Type B pancreatic cell (in vitro differentiated cells): ENCODE measurements at regions not wholly inside any gene's neighbourhood (a gene's known extent, or its start where the extent isn't known, plus 50 kb on each side); places are given as distances from the start of the nearest gene placed in this dataset.

ENCODE experiments used
- DNase-seq: peaks from one replicate; pipeline ENCODE4 v3.0.0; 2021; ENCODE audit warnings: mixed read lengths; ENCODE audit not compliant: unreplicated experiment; ENCODE audit errors: extremely low spot score
- H3K27ac Mint-ChIP-seq: 2 replicates; pipeline ENCODE4 v1.8.0; 2021; ENCODE audit warnings: mild to moderate bottlenecking, mixed read lengths
- H3K27me3 Mint-ChIP-seq: 2 replicates; pipeline ENCODE4 v1.8.0; 2021; ENCODE audit warnings: mixed read lengths
- H3K36me3 Mint-ChIP-seq: 2 replicates; pipeline ENCODE4 v1.8.0; 2021; ENCODE audit warnings: mixed read lengths
- H3K4me1 Mint-ChIP-seq: one replicate; pipeline ENCODE4 v1.8.0; 2021; ENCODE audit warnings: mixed read lengths; ENCODE audit not compliant: unreplicated experiment
- H3K4me3 Mint-ChIP-seq: 2 replicates; pipeline ENCODE4 v1.8.0; 2021; ENCODE audit warnings: mild to moderate bottlenecking, mixed read lengths
- H3K9me3 Mint-ChIP-seq: 2 replicates; pipeline ENCODE4 v1.8.0; 2021; ENCODE audit warnings: mixed read lengths
- TF ChIP-seq, protein P1 (sequence below): fragments of 200-600 bp; sonication (generic); conservative IDR thresholded peaks from 2 replicates; pipeline ENCODE4 v1.5.0; 2021; ENCODE audit warnings: antibody characterized with exemption, mild to moderate bottlenecking

DNA sequence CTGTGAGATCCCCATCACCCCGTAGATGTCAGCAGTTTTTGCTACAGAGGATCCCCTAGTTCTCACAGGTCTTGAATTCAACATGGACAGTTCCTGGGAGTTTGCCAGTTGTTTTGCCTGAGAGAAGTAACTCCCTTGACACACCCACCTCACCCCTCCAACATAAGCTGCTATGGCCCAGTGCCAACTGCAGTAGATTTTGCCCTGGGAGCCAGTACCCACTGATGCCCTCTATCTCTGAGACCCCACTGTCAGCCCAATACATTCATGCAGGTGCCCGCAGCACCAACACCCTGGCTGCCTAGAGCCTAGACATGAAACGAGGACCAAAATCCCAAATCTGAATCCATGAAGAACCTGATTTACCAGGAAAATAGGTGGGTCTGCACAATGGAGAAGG, 583.9 kb upstream of the CTNND2 start:
- Mint-ChIP-seq H3K36me3 (no peaks in the 10 kb centered on the region), H3K27me3 (no peaks in the 10 kb centered on the region), H3K9me3 (peaks cover 5% of the 10 kb centered on the region), H3K4me1 (no peaks in the 10 kb centered on the region), H3K27ac (no peak overlapping the region), H3K4me3 (no peak overlapping the region)
- no peak for DNase-seq
- TF ChIP-seq, protein P1, sequence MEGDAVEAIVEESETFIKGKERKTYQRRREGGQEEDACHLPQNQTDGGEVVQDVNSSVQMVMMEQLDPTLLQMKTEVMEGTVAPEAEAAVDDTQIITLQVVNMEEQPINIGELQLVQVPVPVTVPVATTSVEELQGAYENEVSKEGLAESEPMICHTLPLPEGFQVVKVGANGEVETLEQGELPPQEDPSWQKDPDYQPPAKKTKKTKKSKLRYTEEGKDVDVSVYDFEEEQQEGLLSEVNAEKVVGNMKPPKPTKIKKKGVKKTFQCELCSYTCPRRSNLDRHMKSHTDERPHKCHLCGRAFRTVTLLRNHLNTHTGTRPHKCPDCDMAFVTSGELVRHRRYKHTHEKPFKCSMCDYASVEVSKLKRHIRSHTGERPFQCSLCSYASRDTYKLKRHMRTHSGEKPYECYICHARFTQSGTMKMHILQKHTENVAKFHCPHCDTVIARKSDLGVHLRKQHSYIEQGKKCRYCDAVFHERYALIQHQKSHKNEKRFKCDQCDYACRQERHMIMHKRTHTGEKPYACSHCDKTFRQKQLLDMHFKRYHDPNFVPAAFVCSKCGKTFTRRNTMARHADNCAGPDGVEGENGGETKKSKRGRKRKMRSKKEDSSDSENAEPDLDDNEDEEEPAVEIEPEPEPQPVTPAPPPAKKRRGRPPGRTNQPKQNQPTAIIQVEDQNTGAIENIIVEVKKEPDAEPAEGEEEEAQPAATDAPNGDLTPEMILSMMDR: no peak

DNA sequence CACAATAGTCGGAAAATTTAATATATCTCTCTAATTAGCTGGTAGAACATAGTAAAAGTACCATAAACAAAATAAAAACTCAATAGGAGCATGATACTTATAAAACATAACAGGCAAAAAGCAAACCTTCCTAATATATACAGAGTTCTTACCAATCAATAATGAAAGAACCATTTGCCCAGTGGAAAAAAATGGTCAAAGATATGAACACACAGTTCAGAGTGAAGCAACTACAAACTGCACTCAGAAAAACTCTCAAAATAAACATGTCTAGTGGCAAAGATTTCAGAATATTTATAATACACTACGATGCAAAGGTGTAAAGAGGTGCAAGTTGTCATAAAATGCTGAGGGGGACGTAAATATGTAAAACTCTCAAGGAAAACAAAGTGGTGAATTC, 576.2 kb upstream of the CTNND2 start:
- Mint-ChIP-seq H3K27ac (no peak overlapping the region), H3K36me3 (no peaks in the 10 kb centered on the region)

DNA sequence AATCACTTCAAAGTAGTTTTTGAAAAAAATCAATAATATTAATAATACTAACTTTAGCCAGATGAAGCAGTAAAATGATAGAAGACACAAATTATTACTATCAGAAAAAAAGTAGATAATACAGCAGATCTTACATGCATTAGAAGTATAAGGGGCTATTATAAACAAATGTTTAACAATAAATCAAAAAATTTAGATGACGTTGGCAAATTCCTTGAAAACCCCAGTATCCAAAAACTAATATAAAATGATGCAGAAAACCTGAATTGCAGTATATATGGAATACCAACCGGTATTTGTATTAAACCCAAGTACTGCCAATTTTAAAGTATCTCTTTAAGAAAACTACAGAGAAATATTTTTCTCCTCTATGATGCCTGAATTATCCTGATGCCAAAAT, 573.3 kb upstream of the CTNND2 start:
- TF ChIP-seq, protein P1: no peak
- H3K27me3 Mint-ChIP-seq: no peaks in the 10 kb centered on the region

More for the DNA sequence above, 576.2 kb upstream of the CTNND2 start:
- Mint-ChIP-seq H3K9me3 (peaks cover 5% of the 10 kb centered on the region), H3K4me3 (no peak overlapping the region), H3K27me3 (no peaks in the 10 kb centered on the region), H3K4me1 (no peaks in the 10 kb centered on the region)
- TF ChIP-seq, protein P1: no peak
- DNase-seq: no peak

DNA sequence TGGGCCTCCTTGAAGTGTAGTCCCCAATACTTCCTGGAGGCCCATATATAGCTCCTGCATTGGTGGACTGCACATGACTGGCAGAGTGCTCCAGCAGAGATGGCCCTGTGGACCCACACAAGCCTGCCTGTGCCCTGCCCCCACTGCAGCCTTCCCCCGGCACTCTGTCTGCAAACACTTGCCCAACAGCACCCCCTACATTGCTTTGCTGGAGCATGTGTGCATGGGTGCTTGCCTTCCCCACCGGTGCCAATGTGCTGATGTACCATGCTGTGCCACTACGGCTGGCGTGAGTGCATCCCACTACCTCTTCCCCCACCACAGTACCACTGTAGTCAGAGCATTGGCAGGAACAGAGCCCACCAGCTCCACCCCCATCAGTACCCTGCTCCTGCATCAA, 563.6 kb upstream of the CTNND2 start:
- Mint-ChIP-seq H3K27ac (no peak overlapping the region), H3K9me3 (no peaks in the 10 kb centered on the region)

More for the DNA sequence above, 573.3 kb upstream of the CTNND2 start:
- DNase-seq: no peak
- Mint-ChIP-seq H3K36me3 (no peaks in the 10 kb centered on the region), H3K27ac (no peak overlapping the region), H3K4me1 (no peaks in the 10 kb centered on the region), H3K4me3 (no peak overlapping the region), H3K9me3 (no peaks in the 10 kb centered on the region)

DNA sequence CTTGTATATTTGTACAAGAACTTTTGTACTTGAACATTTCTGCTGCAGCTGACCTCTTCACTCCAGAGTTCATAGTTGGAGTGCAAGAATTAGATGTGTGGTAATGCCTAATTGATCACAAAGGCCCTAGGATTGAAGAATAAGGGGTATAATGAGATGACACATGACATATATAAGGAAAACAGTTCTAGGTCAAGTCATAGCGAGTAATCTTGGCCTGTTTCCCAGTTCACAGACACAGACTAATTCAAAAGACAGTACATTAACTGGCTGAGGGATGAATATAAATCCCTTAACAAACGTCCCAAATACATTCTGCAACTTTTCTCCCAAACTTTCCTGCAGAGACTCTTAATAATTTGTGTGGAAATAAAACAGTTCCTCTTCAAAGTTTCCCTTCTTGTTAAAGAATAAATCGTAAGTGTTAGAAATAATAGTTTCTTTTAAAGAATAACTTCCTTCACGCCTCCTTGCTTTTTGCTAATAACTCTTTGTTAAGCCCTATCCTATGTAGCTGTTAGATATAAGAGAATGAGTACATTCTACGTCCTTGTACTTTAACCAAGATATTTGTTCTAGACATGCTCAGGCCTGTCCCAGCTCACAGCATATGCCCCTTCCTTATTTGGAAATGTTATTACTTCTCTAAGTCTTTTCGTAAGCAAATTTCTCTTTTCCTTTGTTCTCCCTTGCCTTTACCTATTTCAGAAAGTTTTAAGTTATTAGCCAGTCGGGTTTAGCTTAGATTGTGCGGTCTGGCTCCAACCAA, 556.4 kb upstream of the CTNND2 start:
- TF ChIP-seq, protein P1: no peak
- no peaks in the 10 kb centered on the region for H3K27me3 Mint-ChIP-seq
- H3K27ac Mint-ChIP-seq: no peak overlapping the region
- DNase-seq: no peak
- no peaks in the 10 kb centered on the region for H3K36me3 Mint-ChIP-seq
- H3K9me3 Mint-ChIP-seq: no peaks in the 10 kb centered on the region
- no peak overlapping the region for H3K4me3 Mint-ChIP-seq
- peaks cover 6% of the 10 kb centered on the region for H3K4me1 Mint-ChIP-seq

More for the DNA sequence above, 563.6 kb upstream of the CTNND2 start:
- TF ChIP-seq, protein P1: no peak
- Mint-ChIP-seq H3K27me3 (no peaks in the 10 kb centered on the region), H3K4me3 (no peak overlapping the region), H3K4me1 (no peaks in the 10 kb centered on the region), H3K36me3 (no peaks in the 10 kb centered on the region)
- DNase-seq: no peak
